ENCODE measurements at regions not wholly inside any gene's neighbourhood (a gene's known extent, or its start where the extent isn't known, plus 50 kb on each side); places are given as distances from the start of the nearest gene placed in this dataset.

DNA sequence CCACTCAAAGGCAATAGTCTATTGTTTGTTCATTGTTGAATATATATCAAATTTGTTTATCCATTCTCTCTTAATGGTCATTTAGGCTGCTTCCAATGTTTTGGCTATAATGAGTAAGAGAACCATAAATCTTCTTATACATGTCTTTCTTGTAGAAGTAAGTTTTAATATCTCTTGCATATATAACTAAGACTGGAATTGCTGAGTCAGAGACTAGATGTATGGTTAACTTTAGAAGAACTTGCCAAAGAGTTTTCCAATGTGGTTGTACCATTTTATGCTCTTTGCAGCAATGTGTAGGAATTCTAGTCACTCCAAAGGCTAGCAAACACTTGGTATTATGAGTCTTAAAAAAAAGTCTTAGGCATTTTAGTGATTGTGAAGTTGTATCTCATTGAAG, 610.0 kb upstream of the GCFC2 start:
- DNase-seq (ENCODE audit: low spot score): no peak

DNA sequence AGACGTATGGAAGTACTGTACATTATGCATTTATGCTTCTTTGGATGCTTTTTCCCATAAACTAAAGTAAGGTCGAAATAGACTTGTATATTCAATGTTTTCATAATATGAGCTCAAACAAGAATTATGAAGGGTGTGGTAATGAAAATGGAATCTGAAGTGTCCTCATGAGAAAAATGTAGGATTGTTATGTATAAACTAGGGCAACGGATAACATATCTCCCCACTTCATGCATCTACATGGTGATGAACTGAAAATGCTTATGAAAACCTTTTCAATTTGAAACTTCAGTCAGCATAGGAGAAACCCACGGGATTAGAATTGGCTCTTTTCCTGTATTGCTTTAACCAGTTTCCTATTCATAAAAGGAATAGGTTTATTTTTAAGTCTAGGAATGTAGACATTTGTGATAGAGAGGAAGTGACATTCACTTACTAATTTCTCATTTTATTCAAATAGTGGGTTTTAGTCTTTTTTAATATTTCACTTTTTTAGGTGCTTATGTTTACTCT, 608.2 kb upstream of the GCFC2 start:
- no peak for DNase-seq (ENCODE audit: low spot score)

DNA sequence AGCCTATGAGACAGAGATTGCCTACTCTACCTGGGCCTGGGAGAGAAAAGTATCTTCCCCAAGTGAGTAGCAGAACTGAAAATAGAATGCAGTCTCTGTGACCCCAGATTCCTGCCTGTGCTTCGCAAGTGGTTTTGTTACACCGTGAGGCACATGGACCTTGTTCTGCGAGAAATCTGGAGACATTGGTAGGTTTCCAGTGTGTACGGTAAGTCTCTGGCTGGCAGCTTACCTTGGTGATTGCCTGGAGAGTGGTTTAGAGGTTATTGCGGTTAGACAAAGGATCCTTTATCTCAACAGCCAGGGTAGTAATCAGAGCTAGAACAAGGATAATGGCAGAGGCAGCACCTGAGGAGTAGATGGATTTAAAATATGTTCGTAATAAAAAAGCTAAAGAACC, 606.0 kb upstream of the GCFC2 start:
- no peak for DNase-seq (ENCODE audit: low spot score)

DNA sequence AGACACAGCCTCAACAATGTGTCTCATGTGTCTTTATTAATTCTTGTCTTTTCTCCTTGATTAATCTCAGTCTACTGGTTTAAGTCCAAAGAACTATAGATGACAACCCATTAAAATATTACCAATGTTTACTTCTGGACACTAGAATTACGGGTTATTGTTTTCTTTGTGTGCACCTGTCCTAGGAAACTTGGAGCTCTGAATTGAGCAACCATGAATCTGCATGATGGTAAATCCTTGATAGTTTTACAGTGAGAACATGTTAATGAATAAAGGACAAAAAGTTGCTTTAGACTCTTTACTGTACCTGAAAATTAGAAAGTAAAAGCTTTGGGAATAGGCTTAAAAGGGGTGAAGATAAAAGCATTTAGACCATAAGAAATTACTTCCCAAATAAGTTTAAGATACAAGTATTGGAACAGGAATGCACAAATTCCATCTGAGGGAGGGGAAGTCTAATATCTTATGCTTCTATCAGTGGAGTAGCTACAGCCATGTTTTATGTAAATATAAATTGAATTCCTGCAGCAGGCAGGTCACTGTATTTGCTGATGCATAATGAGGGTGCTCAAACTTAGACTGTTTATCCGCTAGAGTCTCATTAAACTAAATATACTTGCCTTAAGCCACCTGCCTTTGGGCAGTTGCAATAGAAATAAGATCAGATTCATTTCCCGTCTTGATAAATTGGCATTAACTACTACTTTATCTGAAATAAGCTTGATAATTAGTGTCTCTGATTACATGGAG, 603.7 kb upstream of the GCFC2 start:
- no peak for DNase-seq (ENCODE audit: low spot score)

DNA sequence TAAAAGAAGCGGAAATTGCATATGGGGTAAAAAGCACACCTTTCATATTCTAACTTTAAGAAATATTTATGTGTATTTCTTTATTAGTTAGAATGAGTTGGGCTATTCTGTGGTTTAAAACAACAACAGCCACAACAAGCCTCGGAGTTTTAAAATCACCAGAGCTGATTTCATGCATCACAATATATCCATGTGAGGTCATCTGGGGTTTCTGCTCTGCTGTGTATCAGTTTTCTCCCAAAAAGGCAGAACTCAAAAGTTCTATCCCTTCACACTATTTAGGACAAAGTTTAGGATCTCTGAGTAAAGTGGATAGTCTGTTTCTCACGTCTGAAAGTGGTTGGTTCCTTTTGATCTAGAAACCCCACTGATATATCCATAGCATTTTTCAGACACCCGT, 601.5 kb upstream of the GCFC2 start:
- no peak for DNase-seq (ENCODE audit: low spot score)

DNA sequence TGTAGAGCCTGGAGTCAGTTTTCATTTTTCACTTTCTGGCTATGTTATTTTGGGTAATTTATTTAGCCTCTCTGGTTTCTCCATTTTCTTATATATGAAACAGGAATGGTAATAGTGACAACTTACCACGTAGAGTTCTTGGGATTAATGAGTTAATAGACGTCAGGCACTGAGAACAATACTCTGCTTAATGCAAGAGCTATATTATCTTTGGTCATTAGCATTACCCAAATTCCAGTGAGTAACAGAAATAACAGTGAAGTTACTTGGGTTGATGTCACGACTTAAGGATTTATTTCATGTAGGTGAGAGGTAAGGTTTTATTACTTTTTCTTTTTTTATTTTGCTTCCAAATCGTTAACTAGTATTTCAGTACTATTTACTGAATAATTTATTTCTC, 601.0 kb upstream of the GCFC2 start:
- DNase-seq (ENCODE audit: low spot score): no peak

DNA sequence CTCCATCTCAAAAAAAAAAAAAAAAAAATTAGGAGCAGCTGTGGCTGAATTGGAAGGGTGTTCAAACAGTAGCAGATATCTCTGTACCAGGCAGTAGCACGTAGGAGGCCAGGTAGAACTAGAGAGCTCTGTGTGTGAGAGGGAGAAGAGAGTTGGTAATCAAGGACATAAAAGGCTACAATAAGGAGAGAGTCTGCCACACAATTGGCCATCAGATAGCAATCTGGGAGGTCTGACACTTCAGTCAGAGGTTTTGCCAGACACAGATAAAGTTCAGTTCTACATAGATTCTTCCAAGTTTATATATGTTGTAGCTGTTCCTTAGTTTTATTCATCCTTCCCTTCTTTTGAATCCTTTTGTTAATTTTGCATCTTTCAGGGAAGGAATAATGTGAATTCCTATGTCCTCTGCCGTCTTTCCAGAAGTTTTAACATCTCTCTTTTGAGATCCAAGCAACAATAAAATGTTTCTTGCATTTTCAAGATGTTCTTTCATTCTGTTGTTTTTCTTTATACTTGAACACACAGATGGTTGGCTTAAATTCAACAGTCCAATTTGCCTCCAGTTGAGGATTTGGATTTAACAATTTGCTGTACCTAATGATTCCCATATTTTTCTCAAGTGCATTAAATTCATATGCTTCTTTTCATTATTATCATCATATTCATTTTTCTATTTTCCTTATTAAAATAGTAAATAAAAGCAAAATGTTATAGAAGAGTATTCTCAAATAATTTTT, 600.3 kb upstream of the GCFC2 start:
- no peak for DNase-seq (ENCODE audit: low spot score)

DNA sequence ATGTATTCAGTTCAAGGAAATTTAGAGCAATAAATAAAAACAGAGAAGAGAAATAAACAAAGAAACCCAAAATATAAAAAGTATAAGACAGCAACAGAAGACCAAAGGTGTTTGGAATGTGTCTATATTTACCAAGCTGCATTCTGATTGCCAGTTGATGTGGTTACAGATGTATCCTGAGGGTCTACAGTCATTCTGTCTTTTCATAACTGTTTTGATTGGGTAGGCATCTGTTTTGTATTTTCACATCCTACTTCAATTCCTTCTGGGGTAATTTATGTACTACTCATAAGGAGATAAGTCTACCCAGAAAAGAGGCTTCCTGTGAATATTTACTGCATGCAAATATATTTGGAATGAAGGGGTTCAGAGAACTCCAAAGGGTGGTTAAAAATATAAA, 596.8 kb upstream of the GCFC2 start:
- no peak for DNase-seq (ENCODE audit: low spot score)

DNA sequence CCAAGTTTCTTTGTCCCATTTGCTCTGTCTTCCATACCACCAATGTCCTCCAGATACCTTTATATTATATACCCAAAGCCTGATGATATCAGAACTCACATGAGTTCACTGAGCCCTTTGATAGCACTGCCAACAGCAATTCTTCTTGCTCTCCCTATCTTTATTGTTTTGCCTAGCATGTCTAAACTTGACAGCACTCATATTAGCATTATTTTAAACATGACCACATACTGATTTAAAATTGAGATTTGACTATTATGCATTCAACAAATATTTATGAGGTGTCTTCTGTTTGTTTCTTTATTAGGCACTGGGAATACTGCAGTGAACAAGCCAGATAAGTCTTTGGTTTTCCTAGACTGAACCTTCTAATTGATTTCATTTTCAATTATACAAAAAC, 587.3 kb upstream of the GCFC2 start:
- no peak for DNase-seq (ENCODE audit: low spot score)

DNA sequence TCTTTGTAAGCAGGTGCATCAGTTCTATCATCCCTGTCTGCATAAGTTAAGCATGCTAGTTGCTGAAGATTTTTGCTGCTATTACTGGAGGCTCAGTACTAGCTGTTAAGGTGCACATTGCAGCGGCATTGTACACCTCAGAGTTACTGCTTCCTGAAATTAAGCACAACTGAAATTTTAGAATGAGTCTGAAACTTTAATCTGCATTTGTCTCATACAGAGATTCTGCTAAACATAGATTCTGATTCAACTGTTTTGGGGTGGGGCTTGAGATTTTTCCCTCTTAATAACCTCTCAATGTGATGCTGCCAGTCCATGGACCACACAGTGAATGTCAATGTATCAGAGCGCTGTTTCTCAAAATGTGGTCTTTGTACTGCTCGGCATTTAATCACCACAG, 585.7 kb upstream of the GCFC2 start:
- DNase-seq (ENCODE audit: low spot score): no peak

DNA sequence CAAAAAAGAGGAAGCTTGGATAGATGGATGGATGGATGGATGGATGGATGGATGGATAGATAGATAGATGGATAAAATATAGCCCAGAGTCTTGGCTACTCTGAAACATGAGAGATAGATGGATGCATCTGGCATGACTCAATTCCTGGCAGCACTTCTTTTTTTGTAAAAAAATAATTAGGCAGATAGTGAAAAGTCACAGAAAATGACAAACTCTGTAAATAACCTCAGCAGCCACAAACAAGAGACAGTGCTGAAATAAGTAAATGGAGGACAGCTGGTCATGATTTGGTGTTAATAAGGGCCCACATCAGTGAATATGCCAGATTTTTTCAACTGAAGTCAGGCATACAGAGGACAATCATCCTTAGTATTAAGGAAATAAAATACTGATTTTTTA, 585.0 kb upstream of the GCFC2 start:
- no peak for DNase-seq (ENCODE audit: low spot score)

DNA sequence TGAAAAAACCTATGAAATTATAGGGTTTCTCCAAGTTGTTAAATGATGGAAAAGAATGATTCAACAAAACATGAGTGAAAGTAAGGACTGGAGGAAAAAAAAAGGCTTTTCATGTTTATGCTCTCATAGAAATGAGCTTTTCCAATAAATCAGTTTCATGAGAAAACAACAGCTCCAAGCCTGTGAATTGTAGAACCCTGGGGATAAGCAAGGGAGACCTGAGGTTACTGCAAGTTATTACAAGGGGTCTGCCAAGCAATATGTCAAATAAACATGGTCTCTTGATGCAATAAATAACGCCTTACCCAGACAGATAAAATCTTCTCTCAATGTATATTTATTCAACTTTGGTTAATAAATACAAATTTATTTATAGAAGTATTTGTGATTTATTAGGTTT, 577.9 kb upstream of the GCFC2 start:
- no peak for DNase-seq (ENCODE audit: low spot score)

DNA sequence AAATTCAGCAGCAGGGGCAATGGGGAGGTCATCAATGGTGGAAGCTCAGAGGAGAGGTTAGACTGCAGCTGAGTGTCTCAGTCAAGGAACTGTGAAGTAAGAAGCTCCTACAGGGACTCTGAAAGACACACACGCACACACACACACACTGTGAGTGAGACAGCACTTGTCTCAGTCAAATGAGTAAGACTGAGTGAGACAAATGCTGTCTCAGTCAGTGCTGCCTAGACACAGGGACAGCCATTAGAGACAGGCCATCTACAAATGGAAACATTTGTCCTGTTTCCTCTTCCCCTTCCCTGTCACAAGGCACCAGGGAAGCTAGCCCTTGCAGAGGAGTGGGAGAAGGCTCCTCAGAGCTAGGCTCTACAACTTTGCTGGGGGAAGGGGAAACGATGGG, 577.4 kb upstream of the GCFC2 start:
- DNase-seq (ENCODE audit: low spot score): no peak

DNA sequence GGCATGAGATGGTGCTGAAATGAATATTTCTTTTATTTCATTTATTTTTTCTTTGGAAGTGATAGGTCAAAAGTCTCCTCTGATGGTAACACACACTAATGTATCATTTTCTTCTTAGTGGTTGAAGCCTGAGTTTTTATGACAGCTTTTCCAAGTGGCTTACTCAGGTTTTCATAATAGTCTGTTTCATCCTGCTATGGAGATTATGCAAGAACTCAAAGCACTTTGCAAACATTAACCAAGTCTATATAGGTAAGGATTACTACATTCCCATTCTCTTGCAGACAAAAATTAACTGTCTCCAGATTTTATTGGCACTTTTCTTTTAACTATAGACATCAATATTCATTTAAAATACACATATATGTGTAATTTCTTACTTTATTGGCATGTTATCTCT, 572.6 kb upstream of the GCFC2 start:
- DNase-seq (ENCODE audit: low spot score): no peak

DNA sequence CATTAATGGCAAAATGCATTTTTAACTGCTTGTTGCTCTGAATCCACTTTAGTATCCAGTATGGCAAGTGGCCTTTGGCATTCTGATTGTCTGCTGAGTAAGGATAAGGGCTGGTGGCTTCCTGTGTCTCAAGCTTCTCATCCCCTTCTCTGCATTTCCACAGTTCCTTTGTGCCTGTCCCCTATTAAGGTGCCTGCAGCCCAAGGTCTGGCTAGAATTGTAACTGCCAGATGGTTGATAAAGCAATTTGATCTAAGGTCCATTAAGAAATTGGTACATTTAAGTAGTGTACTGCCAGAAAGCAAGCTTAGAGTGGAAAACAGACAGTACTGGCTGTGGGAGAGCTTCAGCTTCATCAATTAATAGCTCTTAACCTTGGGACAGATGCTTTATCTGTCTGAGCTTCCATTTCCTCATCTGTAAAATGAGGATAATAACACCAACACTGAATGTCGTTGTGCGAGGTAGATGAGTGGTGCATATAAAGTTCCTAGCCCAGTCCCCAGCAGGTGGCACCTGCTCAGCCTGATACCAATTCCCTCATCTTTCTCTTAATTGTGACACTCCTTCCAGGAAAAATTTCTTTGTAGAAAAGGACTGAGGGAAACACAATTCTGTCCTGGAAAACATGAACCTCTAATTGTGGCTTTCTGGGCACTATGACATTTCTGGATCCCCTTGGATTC, 570.6 kb upstream of the GCFC2 start:
- DNase-seq (ENCODE audit: low spot score): no peak

DNA sequence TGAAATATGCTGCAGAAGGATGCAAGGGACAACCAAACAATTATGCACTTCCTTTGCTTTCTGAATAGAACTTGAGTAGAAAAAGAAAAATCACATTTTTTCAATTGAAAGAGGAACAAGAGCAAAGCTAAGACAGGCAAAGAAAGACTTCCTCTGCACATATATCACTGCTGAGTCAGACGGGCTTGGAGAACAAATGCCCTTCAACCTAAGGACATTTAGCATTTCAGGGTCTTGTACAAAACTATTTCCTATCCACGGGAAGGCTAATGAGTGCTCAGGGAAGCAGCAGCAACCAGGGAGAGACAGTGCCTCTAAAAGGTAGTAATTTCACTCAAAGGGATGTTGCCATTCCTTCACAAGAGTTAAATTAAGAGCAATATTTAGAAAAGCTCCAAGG, 570.0 kb upstream of the GCFC2 start:
- no peak for DNase-seq (ENCODE audit: low spot score)

DNA sequence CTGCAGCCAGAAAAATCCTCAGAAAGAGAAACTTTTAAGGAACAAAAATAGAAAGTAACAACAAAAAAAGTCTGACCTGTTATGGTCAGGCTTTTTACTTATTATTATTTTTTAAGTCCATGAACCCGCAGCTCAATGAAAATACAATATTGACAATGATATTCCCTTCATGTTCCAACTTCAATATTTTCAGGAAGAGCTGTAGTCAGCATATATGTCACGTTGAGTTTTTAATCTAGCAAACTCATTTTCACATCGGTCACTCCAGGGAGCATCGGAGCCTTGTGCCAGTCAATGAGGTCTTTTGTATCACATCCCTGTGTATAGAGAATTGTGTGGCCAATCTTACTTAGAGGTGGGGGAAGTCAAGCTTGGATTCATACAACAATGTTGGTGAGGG, 568.4 kb upstream of the GCFC2 start:
- no peak for DNase-seq (ENCODE audit: low spot score)

DNA sequence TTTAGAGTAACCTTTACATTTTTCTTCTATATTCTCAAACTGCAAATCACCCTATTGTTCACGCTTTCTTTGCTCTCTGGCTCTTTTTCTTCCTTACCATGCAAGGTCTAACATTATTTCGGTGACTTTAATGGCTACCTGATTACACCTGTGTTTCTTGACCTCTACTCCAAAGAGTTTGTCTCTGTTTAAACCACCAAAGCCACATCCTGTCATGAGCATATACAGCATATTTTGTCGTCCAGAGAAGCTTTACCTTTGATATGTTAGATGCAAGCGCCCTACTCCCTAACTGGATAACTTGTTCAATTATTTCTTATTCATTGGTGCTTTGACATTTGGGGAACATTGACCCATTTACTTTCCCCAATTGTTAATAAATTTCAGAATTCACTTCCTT, 565.1 kb upstream of the GCFC2 start:
- DNase-seq (ENCODE audit: low spot score): no peak

DNA sequence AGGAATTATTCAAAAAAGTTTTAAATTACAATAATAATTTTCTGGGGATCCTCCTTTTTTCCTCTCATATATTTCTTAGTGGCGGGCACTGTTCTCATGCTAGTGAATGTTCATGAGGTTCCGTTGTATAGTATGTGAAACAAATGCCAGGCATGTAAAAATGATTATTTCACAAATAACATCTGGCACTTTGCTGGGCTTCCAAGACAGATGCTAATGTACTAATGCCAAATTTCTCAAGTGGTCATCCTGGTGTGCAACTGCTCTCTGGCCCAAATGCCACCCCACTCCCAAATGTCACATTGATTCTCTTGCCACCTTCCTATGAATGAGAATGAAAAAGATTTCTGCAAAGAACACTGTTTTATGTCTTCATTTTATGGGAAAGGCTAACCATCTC, 564.0 kb upstream of the GCFC2 start:
- DNase-seq (ENCODE audit: low spot score): no peak

DNA sequence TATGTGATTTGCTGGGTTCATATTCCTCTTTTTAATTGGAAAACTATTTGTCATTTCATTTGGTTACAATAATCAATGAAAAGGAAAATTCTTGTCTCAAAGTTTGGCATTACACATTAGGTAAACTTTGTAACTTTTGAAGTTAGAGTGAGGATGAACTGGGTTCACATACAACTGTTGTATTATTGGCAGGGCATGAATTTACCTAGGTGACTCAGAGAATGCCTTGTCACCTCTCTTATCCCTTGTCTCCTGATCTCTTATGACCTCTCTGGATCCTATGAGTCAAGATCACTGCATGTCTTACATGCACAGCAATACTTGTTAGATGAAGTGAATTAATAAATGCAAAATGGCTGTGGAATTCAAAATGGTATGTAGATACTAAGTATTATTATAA, 563.4 kb upstream of the GCFC2 start:
- no peak for DNase-seq (ENCODE audit: low spot score)

DNA sequence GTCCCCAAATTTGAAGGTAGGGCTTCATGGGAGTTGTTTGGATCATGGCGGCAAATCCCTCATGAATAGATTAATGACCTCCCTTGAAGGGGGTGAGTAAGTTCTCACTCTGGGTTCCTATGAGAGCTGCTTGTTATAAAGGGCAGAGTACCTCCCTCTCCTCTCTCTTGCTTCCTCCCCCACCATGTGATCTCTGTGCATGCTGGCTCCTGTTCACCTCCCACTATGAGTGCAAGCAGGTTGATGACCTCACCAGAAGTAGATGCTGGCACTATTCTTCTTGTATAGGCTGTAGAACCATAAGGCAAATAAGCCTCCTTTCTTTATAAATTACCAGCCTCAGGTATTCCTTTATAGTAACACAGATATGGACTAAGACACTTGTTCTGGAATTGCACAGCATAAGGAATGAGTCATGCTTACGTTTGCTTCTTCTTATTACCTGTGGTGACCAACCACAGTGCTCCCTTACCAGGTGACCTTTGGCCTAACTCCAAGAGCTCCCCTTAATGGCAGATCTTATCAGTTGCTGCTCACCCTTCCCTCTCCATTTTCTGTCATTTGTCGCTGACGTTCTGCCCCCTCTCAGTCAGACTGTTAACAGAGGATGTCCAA, 559.5 kb upstream of the GCFC2 start:
- no peak for DNase-seq (ENCODE audit: low spot score)

DNA sequence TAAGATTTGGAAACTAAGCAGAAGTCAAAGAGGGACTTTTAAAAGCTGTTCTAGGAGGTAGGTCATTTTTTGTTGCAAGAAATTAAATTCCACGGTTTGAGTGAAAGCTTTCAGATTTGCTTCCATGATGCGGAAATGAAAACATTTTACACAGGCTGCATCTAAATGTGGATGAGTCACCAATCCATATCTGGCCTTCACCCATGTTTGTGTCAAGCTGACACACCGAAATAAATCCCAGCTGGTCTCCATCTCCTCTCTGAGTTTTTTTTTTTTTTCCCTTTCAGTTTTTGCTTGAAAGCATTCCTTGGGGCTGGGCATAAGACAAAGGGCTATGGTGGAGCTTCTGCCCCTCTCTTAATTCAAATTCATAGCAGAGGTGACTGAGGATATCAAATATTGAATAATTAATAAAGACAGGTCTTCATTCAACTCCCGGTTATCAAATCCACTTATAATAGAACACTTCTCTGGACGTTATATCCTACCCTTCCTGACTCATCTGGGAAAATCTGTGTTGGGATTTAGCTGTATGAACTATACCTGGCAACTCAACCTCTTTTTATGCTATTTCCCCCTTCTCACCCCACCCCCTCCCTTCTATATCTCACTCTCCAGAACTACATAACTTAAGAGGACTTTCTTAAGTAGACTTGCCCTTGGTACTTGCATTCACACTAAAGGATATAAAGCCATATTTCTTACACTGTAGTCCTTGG, 558.3 kb upstream of the GCFC2 start:
- DNase-seq (ENCODE audit: low spot score): no peak

Data from GM03348 (cell line).